A673 (cell line): ENCODE measurements at regions not wholly inside any gene's neighbourhood (a gene's known extent, or its start where the extent isn't known, plus 50 kb on each side); places are given as distances from the start of the nearest gene placed in this dataset.

Experiments
- BruUV-seq: library from RNA; stranded (reverse); fragments of 400-500 nt; replicated peaks from 2 replicates; lab custom pipeline; 2021; lab: Mats Ljungman, UMichigan
- CTCF ChIA-PET: fragments of 300-600 bp; sonication (Branson Sonifier 250); formaldehyde crosslinking; loops from one replicate; lab custom pipeline; 2022; ENCODE audit warnings: antibody characterized with exemption; lab: Charles Lee
- POLR2A ChIA-PET: fragments of 300-600 bp; sonication (Branson Sonifier 250); formaldehyde crosslinking; loops from one replicate; lab custom pipeline; 2022; ENCODE audit warnings: antibody characterized with exemption; ENCODE audit not compliant: low non-redundant PET; lab: Charles Lee
- DNase-seq: peaks from one replicate; pipeline ENCODE4 v3.0.0-alpha.2; 2015; ENCODE audit warnings: low spot score
- H3K27ac ChIP-seq: fragments of 200-600 bp; sonication (generic); 2 replicates; pipeline ENCODE4 v1.5.1; 2016; ENCODE audit warnings: mixed run types, low read depth, mild to moderate bottlenecking, mixed read lengths, antibody characterized with exemption, low read length; ENCODE audit not compliant: poor library complexity, severe bottlenecking
- H3K27me3 ChIP-seq: fragments of 200-600 bp; sonication (generic); replicated peaks from 2 replicates; pipeline ENCODE4 v1.6.1; 2017; ENCODE audit warnings: mixed run types, low read depth, mild to moderate bottlenecking, mixed read lengths, antibody characterized with exemption, low read length; ENCODE audit not compliant: insufficient read depth, poor library complexity
- H3K36me3 ChIP-seq: fragments of 200-600 bp; sonication (generic); 2 replicates; pipeline ENCODE4 v1.6.1; 2016; ENCODE audit warnings: mixed run types, mild to moderate bottlenecking, mixed read lengths, antibody characterized with exemption, low read length; ENCODE audit not compliant: insufficient read depth, poor library complexity, severe bottlenecking
- H3K4me1 ChIP-seq: fragments of 200-600 bp; sonication (generic); 2 replicates; pipeline ENCODE4 v1.6.1; 2017; ENCODE audit warnings: mixed run types, mild to moderate bottlenecking, mixed read lengths, antibody characterized with exemption, low read length; ENCODE audit not compliant: insufficient read depth, poor library complexity, severe bottlenecking
- H3K4me3 ChIP-seq: fragments of 200-600 bp; sonication (generic); 2 replicates; pipeline ENCODE4 v1.5.1; 2016; ENCODE audit warnings: low read depth, mixed run types, mild to moderate bottlenecking, mixed read lengths, low read length; ENCODE audit not compliant: poor library complexity, severe bottlenecking
- H3K9me3 ChIP-seq: fragments of 200-600 bp; sonication (generic); 2 replicates; pipeline ENCODE4 v1.6.1; 2016; ENCODE audit warnings: mixed run types, low read depth, mild to moderate bottlenecking, mixed read lengths, antibody characterized with exemption, low read length; ENCODE audit not compliant: poor library complexity, severe bottlenecking
- EZH2 ChIP-seq: fragments of 200-600 bp; sonication (generic); IDR thresholded peaks from 2 replicates; pipeline ENCODE4 v1.6.1; 2017; ENCODE audit warnings: borderline replicate concordance, low read depth, mild to moderate bottlenecking, mixed read lengths, antibody characterized with exemption, low read length; ENCODE audit not compliant: poor library complexity, severe bottlenecking
- intact Hi-C: fragments of 100-400 bp; cut with micrococcal nuclease; formaldehyde crosslinking; loops from one replicate; pipeline ENCODE4 v1.10.0; 2022; ENCODE audit not compliant: unreplicated experiment
- TF ChIP-seq, protein P1 (sequence below): fragments of 300-800, 200-600 bp; sonication (generic); conservative IDR thresholded peaks from 2 replicates; pipeline ENCODE4 v1.5.1; 2017; ENCODE audit warnings: low read depth, mild to moderate bottlenecking, antibody characterized with exemption, low read length, moderate library complexity, mixed read lengths

- H3K36me3 ChIP-seq = no peaks in the 10 kb centered on the region
- BruUV-seq = no TSS peak
- no peaks in the 10 kb centered on the region for H3K27me3 ChIP-seq
- intact Hi-C loops = no loop called here
- ChIA-PET CTCF (no interaction called here), POLR2A (no interaction called here)
- no peak overlapping the region for H3K4me3 ChIP-seq
- no peak for TF ChIP-seq EZH2
- TF ChIP-seq, protein P1, sequence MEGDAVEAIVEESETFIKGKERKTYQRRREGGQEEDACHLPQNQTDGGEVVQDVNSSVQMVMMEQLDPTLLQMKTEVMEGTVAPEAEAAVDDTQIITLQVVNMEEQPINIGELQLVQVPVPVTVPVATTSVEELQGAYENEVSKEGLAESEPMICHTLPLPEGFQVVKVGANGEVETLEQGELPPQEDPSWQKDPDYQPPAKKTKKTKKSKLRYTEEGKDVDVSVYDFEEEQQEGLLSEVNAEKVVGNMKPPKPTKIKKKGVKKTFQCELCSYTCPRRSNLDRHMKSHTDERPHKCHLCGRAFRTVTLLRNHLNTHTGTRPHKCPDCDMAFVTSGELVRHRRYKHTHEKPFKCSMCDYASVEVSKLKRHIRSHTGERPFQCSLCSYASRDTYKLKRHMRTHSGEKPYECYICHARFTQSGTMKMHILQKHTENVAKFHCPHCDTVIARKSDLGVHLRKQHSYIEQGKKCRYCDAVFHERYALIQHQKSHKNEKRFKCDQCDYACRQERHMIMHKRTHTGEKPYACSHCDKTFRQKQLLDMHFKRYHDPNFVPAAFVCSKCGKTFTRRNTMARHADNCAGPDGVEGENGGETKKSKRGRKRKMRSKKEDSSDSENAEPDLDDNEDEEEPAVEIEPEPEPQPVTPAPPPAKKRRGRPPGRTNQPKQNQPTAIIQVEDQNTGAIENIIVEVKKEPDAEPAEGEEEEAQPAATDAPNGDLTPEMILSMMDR = no peak
- no peaks in the 10 kb centered on the region for H3K9me3 ChIP-seq
- no peak overlapping the region for H3K27ac ChIP-seq
- no peak for DNase-seq
- no peaks in the 10 kb centered on the region for H3K4me1 ChIP-seq
These were observed 244.5 kb upstream of the MYO3A start for GRCh38 chr10:25689346-25690100.

DNA sequence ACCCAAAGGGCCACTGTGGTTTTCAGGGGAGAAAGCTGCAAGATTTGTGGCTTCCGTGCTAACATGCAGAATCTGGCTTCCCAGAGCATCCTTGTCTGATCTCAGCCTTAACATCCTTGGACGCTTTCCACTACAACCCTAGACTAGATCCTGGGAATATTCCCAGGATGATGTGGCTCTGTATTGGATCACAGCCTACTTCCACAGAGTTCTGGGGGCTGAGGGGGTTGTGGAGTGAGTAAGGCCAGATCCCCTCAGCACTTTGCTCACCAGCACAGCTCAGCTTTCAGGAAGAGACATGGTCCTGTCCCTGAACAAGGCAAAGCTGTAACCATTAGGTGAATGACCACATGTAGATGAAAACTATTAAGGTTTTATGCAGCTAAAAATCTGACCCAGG, 241.3 kb upstream of the MYO3A start:
- Histone ChIP-seq H3K36me3 (no peaks in the 10 kb centered on the region), H3K4me3 (no peak overlapping the region), H3K27me3 (no peaks in the 10 kb centered on the region), H3K27ac (no peak overlapping the region), H3K4me1 (no peaks in the 10 kb centered on the region), H3K9me3 (no peaks in the 10 kb centered on the region)
- no peak for TF ChIP-seq EZH2
- TF ChIP-seq, protein P1 = no peak
- no peak for DNase-seq
- intact Hi-C loops = no loop called here
- BruUV-seq = no TSS peak
- ChIA-PET POLR2A (no interaction called here), CTCF (no interaction called here)

DNA sequence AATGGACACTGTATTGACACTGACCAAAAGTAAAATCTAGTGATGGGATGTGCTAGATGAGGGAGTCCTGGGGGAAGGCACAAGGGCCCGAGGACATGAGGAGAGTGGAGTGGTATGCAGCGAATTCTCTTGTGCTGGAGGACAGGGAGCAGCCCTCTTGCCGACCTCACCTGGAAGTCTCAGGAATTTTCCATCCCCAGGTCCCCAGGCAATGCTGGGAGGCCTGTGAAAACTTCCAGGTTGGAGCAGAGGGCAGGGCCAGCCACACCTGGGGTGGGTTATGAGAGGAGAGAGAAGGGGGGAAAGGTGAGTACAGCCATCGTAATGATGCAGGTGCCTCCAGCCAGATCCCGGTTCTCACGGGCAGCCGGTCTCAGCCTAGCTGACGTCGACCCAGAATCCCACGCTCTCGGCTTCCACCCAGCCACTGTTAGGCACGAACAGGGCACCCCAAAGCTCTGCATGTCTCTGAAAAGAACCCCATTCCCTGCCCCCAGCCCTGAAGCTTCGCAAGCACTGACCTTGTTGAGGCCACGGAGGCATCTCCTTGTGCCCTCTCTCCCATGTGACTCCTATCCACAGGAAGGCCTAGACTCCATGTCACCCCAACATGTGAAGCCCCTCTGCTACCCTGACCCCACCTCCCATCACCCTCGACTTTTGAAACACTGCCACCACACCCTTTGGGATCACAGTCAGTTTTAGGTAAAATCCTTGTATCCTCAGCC, 239.7 kb upstream of the MYO3A start:
- intact Hi-C loops = no loop called here
- H3K27me3 ChIP-seq = no peaks in the 10 kb centered on the region
- TF ChIP-seq, protein P1 = no peak
- TF ChIP-seq EZH2 = no peak
- CTCF ChIA-PET = interaction anchor here (0.6 kb wide), 1 partner anchor 644 kb away, joined by 3 read pairs; no protein-coding TSS in a partner anchor
- no peak overlapping the region for H3K27ac ChIP-seq
- H3K36me3 ChIP-seq = no peaks in the 10 kb centered on the region
- BruUV-seq = no TSS peak
- H3K9me3 ChIP-seq = no peaks in the 10 kb centered on the region
- POLR2A ChIA-PET = no interaction called here
- H3K4me1 ChIP-seq = no peaks in the 10 kb centered on the region
- no peak overlapping the region for H3K4me3 ChIP-seq
- no peak for DNase-seq
